Uterus (tissue), 2 donors: ENCODE measurements at regions not wholly inside any gene's neighbourhood (a gene's known extent, or its start where the extent isn't known, plus 50 kb on each side); places are given as distances from the start of the nearest gene placed in this dataset.

ENCODE experiments used
- CTCF ChIP-seq, 4 experiments: fragments of 200-600 bp in 2 of 4; fragments of 450-650 bp in 2 of 4; sonication (generic) in 2 of 4; IDR thresholded peaks; one replicate each; pipeline ENCODE4 v1.5.1; 2016 to 2019; ENCODE audit warnings: antibody characterized with exemption in 4 of 4, mild to moderate bottlenecking in 2 of 4, moderate library complexity in 1 of 4
- POLR2A ChIP-seq, 2 donors: fragments of 450-650 bp; IDR thresholded peaks; one replicate each; pipeline ENCODE4 v1.6.1; 2016; ENCODE audit warnings: antibody characterized with exemption in 2 of 2, mild to moderate bottlenecking in 1 of 2, moderate library complexity in 1 of 2

DNA sequence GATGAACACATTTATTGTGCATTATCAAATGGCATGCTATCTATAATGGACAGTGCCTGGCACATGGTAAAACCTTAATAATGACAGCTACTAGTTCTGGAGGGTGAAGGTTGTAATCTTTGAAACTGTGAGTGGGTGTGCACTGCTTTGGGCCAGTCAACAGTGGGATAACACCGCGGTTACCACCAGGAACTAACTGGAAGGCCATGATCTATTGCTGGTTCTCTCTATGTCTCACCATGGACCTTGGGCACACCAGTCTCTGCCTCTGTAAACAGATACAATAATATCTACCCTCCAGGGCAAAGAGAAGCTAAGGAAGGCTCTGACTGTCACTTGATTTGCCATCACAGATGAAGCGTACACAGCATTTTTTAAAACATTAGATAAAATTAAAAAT is 198.6 kb upstream of the ESRRG start:
- TF ChIP-seq POLR2A (IDR thresholded peaks at IDR 0.05): no peak
- TF ChIP-seq CTCF (IDR thresholded peaks at IDR 0.05): no peak
